HG03521 (cell line): ENCODE measurements at regions not wholly inside any gene's neighbourhood (a gene's known extent, or its start where the extent isn't known, plus 50 kb on each side); places are given as distances from the start of the nearest gene placed in this dataset.

Experiments used
- ATAC-seq: cut with Tn5 transposase; IDR thresholded peaks from one replicate; pipeline ENCODE4 v1.9.1; 2021; ENCODE audit warnings: mild to moderate bottlenecking, moderate library complexity; ENCODE audit not compliant: unreplicated experiment

DNA sequence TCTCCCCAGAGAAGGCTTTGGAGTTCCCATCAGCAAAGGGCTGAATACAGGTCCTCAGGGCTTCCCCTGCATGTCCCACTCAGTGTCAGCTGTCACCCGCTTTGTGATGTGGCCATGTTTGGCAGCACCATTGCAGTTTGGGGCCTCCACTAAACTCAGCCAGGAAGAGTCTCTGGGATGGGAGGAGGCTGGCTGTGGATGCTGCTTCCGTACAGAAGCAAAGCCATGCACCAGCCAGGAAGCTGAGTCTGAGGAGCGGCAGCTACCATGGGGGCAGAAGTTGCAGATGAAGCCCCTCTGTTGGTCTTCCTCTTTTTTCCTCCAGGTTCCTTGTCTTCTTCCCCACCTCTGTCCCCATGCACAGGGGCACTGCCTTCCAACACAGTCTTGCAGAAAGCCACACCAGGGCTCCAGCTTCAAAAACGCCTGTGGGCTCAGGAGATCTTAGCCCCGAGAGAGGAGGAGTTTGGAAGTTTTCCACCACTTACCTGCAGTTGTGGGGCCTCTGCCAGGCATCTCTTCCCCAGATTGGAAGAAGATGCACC lies 416.8 kb downstream of the NPHP4 start:
- ATAC-seq = no peak

DNA sequence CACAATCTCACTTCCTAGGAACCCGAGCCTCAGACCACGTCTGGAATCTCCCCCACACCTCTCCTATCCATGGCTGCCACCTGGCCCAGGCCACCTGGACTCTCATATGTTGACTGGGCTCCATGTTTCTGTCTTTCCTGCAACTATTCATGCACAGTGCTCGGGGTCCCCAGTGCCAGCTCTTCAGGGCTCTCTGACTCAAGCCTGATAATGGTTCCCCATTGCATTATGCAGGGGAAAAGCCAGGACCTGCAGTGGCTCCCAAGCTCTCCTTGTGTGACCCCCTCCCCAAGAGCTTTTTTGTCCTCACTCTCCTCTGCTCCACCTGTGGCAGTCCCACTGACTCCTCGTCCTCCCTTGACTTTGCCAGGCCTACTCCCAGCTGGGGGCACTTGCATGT lies 417.6 kb downstream of the NPHP4 start:
- ATAC-seq = no peak

DNA sequence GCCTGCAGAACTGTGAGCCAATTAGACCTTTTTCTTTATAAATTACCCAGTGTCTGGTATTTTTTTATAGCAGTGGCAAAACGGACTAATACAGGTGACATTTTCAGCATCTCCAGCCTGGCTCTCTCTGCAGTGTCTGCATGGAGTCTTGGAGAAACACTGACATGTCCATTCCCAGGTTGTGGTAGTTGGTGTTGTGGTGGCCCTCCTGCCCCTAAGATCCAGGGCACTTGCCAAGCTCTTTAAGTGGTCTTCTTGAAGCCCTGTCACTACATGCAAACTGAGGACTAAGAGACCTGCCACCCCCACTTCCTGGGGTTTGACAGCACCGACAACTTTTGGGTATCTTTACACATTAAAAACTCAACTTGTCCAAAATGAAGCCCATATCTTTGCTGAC lies 419.4 kb downstream of the NPHP4 start:
- ATAC-seq = no peak

DNA sequence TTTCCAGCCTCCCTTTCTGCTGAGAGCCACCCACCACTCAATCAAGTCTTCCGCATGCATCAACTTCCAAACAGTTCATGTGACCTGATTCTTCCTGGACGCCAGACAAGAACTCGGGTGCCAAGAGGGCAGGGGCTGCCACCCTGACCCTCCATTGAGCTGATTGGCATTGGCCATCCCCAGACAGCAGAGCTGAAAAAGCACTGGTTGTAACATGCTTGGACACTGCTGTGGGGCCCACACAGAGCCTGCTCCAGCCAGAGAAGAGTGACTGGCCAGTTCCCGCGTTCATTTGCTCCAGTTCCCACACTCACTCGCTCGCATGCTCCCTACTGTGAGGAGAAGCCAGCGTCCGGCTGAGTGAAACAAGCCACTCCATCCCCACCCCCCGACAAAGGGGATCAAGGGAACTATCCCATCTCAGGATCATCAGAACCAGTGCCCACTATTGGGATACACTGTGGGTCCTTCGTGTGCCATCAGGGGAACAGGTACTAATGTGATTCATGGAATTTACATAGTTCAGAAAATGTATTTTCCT lies 420.3 kb downstream of the NPHP4 start:
- no peak for ATAC-seq

DNA sequence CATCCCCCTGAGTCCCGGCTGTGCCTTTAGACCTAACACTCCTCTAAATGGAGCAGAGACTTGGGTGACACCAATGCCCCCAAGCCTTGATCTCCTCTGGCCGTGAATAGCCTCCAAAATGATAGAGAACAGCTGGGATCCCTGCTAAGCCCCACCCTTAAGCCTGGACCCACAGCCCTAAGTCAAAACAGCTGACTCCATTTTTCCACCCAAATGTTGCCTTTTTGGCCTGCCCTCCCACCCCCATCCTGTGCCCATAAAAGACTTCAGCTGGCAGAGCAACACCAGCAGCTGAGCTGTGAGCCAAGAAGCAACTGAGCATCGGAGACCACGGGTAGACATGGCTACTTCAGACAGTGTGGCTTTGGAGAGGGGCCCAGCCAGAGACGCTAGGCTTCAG lies 420.8 kb downstream of the NPHP4 start:
- ATAC-seq = no peak

DNA sequence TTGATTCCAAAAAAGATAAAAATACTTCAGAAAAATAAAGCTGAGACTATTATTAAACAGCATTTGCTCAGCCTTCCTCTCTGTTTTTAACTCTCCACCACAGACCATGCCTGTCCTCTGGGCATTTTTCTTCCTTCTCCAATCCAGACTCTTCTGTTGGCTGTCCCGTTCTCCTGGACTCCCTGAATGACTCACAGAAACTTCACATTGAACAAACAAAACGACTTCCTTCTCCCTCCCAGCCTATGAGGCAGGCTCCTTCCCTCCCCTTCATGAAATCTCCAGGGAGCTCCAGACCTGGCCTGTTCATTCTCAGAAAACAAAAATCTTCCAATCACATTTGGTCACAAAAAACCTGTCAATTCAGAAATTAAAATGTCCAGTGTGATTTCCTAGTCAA lies 421.3 kb downstream of the NPHP4 start:
- ATAC-seq = no peak

DNA sequence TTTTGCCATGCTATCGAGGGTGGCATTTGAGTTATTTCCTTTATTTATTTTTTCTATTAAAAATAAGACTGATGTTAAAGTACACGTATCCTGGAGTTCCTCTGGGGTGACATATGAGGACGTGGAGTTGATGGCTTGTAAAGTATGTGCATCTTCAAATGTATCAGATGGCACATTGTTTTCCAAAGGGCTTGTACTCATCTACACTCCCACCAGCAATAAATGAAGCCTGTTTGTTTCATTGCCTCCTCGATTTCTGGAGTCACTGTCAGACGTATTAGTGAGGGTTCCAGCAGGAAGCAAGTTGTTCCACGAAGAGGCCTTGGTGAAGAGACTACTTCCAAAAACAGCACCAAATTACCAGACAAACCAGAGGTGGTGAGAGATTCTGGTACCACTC lies 423.9 kb downstream of the NPHP4 start:
- ATAC-seq = no peak

DNA sequence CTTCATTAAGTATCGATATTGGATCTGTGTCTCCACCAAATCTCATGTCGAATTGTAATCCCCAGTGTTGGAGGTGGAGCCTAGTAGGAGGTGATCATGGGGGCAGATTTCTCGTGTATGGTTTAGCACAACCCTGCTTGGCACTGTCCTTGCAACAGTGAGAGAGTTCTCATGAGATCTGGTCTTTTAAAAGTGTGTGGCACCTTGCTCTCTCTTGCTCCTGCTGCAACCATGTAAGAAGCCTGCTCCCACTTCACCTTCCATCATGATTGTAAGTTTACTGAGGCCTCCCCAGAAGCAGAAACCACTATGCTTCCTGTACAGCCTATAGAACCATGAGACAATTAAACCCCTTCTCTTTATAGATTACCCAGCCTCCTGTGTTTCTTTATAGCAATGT lies 424.4 kb downstream of the NPHP4 start:
- no peak for ATAC-seq

DNA sequence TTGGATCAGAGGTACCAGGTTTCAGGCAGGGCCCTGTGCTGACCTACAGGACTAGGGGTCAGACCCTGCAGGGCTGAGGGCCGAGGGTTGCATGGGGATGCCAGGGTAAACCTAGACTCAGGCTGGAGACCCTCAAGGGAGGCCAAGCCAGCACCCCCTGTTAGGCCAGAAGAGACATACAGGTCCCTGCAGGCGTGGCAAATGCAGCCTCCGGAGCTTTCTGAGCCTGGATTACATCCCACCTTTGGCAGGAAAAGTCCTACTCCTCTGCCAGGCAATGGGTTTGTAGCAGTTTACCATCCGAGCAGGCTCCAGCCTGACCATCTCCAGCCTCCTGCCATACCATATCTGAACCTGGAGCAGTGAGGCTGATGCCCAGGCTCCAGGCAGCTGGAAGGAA lies 425.3 kb downstream of the NPHP4 start:
- ATAC-seq = no peak

DNA sequence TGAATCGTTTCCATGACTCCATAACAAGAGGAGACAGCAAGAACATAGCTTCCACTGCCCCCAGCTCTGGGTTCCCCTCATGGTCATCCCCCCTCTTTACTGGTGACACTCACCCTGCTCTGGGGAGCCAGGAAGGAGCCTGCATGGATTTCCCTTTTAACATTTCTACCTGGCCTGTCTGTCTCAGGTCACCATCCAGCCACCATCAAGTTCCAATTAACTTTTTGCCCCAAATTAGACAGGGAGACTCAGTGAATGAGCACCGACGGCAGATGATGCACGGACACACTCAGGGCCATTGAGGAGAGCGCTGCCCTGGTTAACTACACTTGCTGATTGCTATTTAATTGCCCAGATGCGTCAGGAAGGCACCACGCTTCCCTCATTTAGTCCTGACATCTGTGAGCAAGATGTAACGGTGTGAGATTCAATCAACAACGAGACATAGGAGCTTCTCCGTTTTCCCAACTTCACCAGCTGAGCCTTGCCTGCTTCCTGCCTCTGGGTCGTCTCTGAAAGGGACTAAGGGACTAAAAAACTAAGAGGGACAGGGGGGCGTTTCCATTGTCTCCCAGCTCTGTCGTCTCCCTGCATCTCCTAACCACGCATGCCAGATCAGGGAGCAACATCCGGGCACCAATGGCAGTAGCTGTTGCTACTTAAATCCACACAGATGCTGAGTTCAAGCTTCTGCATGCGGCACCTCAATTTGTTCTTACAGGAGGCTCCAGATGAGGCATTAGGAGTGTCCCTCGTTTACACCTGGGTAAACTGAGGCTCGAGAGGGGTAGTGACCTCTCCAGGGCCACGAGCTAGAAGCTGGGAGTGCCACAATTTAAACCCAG lies 426.7 kb downstream of the NPHP4 start:
- ATAC-seq = no peak

DNA sequence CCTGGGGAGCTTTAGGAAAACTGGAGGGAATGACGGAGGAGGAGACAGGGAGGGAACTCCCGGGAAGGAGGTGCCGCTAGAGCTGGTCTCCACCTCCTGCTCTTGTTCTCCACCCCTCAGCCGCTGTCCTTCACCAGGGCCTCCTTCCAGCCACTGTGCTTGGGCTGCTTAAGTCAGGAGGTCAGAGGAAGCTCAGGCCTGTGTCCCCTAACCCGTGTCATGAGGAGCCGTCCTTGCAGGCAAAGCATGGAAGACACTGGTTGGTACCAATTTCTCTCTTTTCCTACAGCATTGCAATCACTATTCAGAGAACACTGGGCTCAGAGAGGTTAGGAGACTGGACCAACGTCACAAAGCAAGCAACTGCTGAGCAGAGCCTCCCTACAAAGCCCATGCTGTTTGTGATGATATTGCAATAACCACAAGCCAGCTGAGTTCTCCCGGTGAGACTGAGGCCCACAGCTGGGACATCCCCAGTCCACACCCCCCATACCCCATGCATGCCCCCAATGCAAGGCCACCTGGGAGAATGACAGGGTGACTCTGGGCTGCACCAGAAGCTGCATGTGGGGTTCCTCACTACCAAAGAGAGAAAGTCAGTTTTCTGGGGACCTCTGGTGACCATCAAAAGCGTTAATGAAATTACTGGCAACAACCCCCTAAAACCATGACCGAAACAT lies 427.5 kb downstream of the NPHP4 start:
- ATAC-seq = no peak

DNA sequence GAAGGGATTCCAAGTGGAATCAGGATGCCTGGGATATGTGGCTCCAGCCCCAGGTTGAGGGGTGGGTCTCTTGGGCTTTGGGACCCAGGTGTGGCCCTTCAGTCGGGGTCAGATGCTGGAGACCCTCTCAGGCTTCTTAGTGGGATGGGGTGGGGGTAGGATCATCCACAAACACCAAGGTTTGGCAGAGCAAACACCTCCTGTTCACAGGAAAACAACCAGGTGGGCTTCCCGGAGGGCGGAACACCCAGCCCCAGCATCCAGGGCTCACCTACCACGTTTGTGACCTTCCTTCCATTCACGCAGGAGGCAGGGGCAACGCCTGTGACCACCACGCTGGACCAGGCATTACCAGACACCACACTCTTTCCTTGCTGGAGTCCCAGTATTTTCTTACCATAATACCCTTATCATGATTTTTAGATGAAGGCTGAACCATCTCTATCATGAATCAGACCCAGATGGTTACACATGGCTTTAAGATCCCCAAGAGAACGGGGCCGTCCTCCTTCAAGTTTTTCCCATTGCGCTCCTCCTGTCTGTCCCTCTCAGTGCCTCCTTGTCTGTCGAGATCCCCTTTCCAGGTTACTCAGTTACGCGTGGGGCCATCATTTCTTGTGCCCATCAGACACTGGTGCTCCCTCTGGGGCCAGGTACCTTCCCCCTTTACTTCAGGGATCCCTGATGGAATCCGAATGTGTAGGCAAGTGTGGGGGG lies 428.2 kb downstream of the NPHP4 start:
- no peak for ATAC-seq

DNA sequence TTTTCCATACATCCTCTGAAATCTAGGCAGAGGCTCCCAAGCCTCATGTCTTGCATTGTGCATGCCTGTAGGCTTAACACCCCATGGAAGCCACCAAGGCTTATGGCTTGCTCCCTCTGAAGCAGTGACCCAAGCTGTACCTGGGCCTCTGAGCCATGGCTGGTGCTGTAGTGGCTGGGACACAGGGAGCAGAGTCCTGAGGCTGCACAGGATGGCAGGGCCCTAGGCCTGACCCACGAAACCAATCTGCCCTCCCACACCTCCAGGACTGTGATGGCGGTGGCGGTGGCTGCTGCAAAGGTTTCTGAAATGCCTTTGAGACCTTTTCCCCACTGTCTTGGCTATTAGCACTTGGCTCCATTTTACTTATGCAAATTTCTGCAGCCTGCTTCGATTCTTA lies 429.5 kb downstream of the NPHP4 start:
- ATAC-seq = no peak

DNA sequence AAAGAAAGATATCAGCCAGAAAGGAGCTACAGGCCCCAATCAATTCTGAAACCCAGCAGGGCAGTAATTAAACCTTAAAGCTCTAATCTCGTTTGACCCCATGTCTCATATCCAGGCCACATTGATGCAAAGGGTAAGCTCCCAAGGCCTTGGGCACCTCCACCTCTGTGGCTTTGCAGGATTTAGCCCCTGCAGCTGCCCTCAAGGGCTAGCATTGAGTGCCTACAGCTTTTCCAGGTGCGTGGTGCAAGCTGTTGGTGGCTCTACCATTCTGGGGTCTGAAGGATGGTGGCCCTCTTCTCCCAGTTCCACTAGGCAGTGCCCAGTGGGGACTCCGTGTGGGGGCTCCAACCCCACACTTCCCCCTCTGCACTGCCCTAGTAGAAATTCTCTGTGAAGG lies 429.9 kb downstream of the NPHP4 start:
- ATAC-seq = no peak

DNA sequence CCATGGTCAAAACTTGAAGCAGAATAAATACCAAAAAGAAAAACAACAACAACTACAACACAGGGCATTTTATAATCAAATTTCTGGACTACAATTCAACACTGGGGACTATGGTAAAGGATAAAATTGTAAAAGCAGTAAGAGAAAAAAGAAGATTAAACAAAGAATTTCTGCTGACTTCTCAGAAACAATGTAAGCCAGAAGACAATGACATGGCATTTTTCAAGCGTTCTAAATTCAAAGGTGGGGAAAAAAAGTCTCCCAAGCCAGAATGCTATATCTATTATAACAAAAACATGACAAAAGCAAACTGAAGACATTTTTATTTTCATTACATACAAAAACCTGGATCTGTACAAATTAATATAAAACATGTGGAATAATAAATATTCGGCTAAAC lies 433.1 kb downstream of the NPHP4 start:
- no peak for ATAC-seq

DNA sequence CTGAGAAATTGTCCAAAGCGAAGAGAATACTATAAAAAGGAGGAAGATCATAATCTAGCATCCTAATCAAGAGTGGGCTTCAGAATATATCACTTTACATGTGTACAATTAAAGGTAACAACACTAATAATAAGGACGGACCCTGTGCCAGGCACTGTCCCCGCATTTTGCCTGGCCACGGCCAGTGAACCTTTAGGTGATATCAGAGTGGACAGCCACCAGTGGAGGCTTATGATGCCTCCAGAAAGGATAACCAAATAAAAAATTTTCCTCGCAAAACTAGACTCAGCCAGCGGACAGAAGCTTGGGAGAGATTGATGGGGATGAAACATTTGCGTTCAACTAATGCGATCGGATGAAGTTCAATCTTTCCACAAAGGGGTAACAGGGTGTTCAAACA lies 436.4 kb downstream of the NPHP4 start:
- ATAC-seq = no peak

DNA sequence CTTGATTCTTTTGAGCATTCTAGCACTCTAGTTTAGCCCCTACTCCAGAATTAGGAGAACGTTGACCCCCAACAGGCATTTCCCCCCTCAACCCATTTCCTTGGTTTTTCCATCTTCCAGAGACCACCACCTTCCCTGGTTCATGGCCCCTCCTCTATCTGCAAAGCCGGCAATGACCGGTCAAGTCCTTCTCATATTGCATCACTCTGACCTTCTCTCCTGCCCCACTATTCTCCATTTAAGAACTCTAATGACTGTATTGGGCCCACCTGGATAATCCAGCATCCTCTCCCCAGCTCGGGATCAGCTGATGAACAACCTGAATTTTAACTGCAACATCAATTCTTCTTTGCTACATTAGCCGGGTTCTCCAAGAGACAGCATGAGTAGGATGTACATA lies 437.4 kb downstream of the NPHP4 start:
- no peak for ATAC-seq

DNA sequence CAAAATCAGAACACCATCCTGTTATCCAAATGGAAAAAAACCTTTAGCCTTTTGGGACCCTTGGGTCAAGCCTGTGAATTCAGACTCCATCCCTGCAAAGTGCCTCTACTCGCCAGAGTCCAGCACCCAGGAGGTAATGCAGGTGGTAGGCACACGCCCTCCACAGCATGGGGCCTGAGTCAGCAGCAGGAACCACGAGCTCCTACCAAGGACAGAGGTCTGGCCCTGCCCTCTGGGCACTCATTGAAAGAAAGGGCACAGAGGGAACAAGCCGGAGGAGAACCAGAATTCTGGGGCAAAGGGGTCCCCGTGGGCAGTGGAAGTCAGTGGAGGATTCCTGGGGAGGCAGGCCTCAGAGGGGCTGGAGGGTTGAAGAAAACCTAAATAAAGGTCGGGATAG lies 438.1 kb downstream of the NPHP4 start:
- no peak for ATAC-seq

DNA sequence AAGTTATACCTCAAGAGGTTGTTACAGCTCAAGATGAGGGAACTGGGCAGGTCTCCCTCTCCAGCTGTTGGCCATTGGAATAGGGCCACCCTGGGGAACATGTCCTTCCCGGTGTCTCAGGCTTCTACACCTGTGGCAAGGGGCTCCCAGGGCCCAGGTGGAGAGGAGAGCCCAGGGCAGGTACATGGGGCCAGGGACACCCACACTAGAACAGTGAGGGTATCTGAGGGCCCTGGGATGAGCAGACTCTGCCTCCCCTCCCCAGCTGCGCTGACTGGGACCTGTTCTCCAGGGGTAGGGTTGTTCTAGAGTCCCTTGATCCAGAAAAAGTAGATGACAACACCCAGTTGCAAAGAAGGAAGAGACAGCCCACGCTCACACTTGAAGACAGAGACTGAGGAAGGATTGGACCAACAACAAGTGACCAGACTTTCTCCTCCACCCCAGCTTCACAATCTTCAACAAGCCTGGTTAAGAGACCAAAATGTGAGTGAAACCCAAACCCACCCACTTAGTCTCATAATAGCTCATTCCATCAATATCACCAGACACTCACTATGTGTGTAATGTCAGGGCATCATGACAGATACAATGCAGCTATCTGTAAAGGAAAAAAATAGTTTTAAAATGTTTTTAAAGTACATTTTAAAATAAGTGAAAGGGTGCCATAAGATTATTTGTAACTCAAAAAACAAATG lies 439.3 kb downstream of the NPHP4 start:
- no peak for ATAC-seq

DNA sequence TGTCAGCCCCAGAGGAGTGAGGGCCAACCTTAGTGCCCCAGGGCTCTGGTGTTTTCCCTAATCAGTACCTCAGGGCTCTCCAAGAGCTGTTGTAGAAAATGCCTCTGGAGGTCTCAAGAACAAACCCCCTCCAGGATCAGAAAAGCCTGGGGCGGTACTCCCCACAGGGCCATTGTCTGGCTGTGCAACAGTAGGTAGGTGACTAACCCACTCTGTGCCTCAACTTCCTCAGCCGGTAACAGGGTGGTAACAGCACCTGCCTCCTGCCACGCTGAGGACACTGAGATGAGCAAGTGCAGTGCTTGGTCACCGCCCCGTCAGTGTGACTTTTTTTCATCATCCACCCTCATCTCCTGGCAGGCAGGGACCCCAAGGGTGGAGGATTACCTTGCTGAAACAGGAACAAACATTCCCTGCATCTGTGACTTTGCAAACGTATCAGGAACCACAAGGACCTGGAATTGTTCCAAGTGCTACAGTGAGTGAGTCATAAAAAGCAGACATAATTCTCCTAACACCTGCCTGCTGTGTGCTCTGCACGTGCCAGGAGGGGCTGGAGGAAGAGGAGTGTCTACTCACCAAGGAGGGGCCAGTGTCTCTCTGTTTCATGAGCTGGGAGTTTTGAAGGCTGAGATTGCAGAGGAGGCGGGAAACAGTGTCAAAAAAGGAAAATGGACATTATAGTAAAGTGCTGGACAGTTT lies 440.8 kb downstream of the NPHP4 start:
- no peak for ATAC-seq
